Astrocyte (in vitro differentiated cells and primary cell): ENCODE measurements at regions not wholly inside any gene's neighbourhood (a gene's known extent, or its start where the extent isn't known, plus 50 kb on each side); places are given as distances from the start of the nearest gene placed in this dataset.
"Not testable (repeated sequence)": the region's sequence is repeated elsewhere in the genome, so short reads cannot be mapped to it uniquely, and the experiment has no call there.

ENCODE experiments used
- DNase-seq: peaks from one replicate; pipeline ENCODE4 v3.0.0-alpha.2; 2010; ENCODE audit warnings: low read depth
- FAIRE-seq: peaks from 2 replicates; lab custom pipeline; 2011; peaks lifted over from hg19 to GRCh38; lab: Jason Lieb, UNC
- H2AFZ ChIP-seq: 2 replicates; pipeline ENCODE4 v1.6.0; 2012; ENCODE audit warnings: low read depth, low read length, inconsistent platforms
- H3K27ac ChIP-seq: 2 replicates; pipeline ENCODE4 v1.5.1; 2011; ENCODE audit warnings: low read depth, low read length, inconsistent platforms
- H3K27me3 ChIP-seq: 2 replicates; pipeline ENCODE4 v1.6.0; 2011; ENCODE audit warnings: low read length, inconsistent platforms; ENCODE audit not compliant: insufficient read depth
- H3K36me3 ChIP-seq: 2 replicates; pipeline ENCODE4 v1.5.1; 2011; ENCODE audit warnings: low read length, inconsistent platforms; ENCODE audit not compliant: insufficient read depth
- H3K4me1 ChIP-seq: 2 replicates; pipeline ENCODE4 v1.5.1; 2011; ENCODE audit warnings: low read length, inconsistent platforms; ENCODE audit not compliant: insufficient read depth
- H3K4me2 ChIP-seq: 2 replicates; pipeline ENCODE4 v1.6.0; 2012; ENCODE audit warnings: low read length, inconsistent platforms
- H3K4me3 ChIP-seq: 2 replicates; pipeline ENCODE4 v1.5.1; 2011; ENCODE audit warnings: low read depth, mild to moderate bottlenecking, low read length, inconsistent platforms; ENCODE audit not compliant: insufficient read depth
- H3K79me2 ChIP-seq: 2 replicates; pipeline ENCODE4 v1.6.0; 2012; ENCODE audit warnings: mild to moderate bottlenecking, low read length, inconsistent platforms; ENCODE audit not compliant: insufficient read depth
- H3K9ac ChIP-seq: 2 replicates; pipeline ENCODE4 v1.6.0; 2012; ENCODE audit warnings: mild to moderate bottlenecking, low read length, inconsistent platforms
- H3K9me3 ChIP-seq: 2 replicates; pipeline ENCODE4 v1.5.1; 2012; ENCODE audit warnings: low read depth, mild to moderate bottlenecking, low read length, inconsistent platforms; ENCODE audit not compliant: insufficient read depth
- H4K20me1 ChIP-seq: 2 replicates; pipeline ENCODE4 v1.6.0; 2012; ENCODE audit warnings: low read length, inconsistent platforms; ENCODE audit not compliant: insufficient read depth
- H3K27ac Mint-ChIP-seq: one replicate; pipeline ENCODE4 v1.8.0; 2021; ENCODE audit warnings: mild to moderate bottlenecking, mixed read lengths; ENCODE audit not compliant: unreplicated experiment
- H3K27me3 Mint-ChIP-seq: one replicate; pipeline ENCODE4 v1.8.0; 2021; ENCODE audit warnings: low read depth, mixed read lengths; ENCODE audit not compliant: unreplicated experiment
- H3K36me3 Mint-ChIP-seq: one replicate; pipeline ENCODE4 v1.8.0; 2021; ENCODE audit warnings: low read depth, mixed read lengths; ENCODE audit not compliant: unreplicated experiment
- H3K4me1 Mint-ChIP-seq: one replicate; pipeline ENCODE4 v1.8.0; 2021; ENCODE audit warnings: low read depth, mixed read lengths; ENCODE audit not compliant: unreplicated experiment
- H3K4me3 Mint-ChIP-seq: one replicate; pipeline ENCODE4 v1.8.0; 2021; ENCODE audit warnings: mild to moderate bottlenecking, moderate library complexity, mixed read lengths; ENCODE audit not compliant: unreplicated experiment
- H3K9me3 Mint-ChIP-seq: one replicate; pipeline ENCODE4 v1.8.0; 2021; ENCODE audit warnings: mild to moderate bottlenecking, mixed read lengths; ENCODE audit not compliant: unreplicated experiment
- CTCF ChIP-seq: IDR thresholded peaks from 2 replicates; pipeline ENCODE4 v1.5.1; 2011; ENCODE audit warnings: low read depth, mild to moderate bottlenecking, inconsistent platforms, low read length, moderate library complexity; ENCODE audit not compliant: insufficient read depth
- EZH2 ChIP-seq: IDR thresholded peaks from 2 replicates; pipeline ENCODE4 v1.6.1; 2012; ENCODE audit warnings: mild to moderate bottlenecking, low read length, inconsistent platforms; ENCODE audit not compliant: insufficient read depth

DNA sequence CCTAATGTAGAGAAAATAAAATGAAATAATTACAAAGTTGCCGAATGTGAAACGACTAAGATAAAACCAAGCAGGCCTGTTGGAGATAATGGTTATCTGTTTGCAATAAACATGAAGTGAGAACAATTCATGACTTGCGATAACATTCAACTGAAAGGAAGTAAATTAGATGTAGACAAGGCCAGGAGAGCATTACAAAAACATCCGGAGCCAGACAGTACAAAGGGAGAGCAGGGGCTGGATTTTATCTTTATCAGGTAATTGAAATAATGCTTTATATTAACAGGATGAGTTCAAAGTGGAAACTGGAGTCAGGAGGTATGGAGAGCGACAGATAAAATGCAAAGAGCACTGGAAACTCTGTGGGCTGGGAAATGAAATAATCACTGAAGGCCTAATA is 265.6 kb upstream of the GOT2 start:
- DNase-seq, result no peak
- Histone ChIP-seq H3K27ac (no peak overlapping the region), H3K4me2 (no peak overlapping the region), H3K4me3 (no peak overlapping the region), H3K79me2 (no peaks in the 10 kb centered on the region), H3K9me3 (no peaks in the 10 kb centered on the region), H2AFZ (no peak overlapping the region), H3K9ac (no peak overlapping the region), H3K27me3 (no peaks in the 10 kb centered on the region), H3K4me1 (no peaks in the 10 kb centered on the region), H4K20me1 (no peaks in the 10 kb centered on the region), H3K36me3 (no peaks in the 10 kb centered on the region)
- H3K4me3 Mint-ChIP-seq, result no peak overlapping the region
- H3K4me1 Mint-ChIP-seq, result no peaks in the 10 kb centered on the region
- H3K27me3 Mint-ChIP-seq, result no peaks in the 10 kb centered on the region
- no peaks in the 10 kb centered on the region for H3K36me3 Mint-ChIP-seq
- TF ChIP-seq EZH2 (no peak), CTCF (no peak)
- no peaks in the 10 kb centered on the region for H3K9me3 Mint-ChIP-seq
- FAIRE-seq, result no peak
- H3K27ac Mint-ChIP-seq, result no peak overlapping the region

GRCh38 chr16:58992755-58993154 is 258.6 kb upstream of the GOT2 start:
- H3K9me3 Mint-ChIP-seq, H3K4me3 Mint-ChIP-seq, H3K27me3 Mint-ChIP-seq, FAIRE-seq, H3K79me2 ChIP-seq, H3K27me3 ChIP-seq, H3K36me3 ChIP-seq, H3K4me2 ChIP-seq, H3K4me3 ChIP-seq, H3K4me1 Mint-ChIP-seq, H3K27ac ChIP-seq, DNase-seq, H3K27ac Mint-ChIP-seq, H4K20me1 ChIP-seq, H3K9me3 ChIP-seq, H3K4me1 ChIP-seq, H2AFZ ChIP-seq, H3K9ac ChIP-seq, H3K36me3 Mint-ChIP-seq: not testable (repeated sequence)

DNA sequence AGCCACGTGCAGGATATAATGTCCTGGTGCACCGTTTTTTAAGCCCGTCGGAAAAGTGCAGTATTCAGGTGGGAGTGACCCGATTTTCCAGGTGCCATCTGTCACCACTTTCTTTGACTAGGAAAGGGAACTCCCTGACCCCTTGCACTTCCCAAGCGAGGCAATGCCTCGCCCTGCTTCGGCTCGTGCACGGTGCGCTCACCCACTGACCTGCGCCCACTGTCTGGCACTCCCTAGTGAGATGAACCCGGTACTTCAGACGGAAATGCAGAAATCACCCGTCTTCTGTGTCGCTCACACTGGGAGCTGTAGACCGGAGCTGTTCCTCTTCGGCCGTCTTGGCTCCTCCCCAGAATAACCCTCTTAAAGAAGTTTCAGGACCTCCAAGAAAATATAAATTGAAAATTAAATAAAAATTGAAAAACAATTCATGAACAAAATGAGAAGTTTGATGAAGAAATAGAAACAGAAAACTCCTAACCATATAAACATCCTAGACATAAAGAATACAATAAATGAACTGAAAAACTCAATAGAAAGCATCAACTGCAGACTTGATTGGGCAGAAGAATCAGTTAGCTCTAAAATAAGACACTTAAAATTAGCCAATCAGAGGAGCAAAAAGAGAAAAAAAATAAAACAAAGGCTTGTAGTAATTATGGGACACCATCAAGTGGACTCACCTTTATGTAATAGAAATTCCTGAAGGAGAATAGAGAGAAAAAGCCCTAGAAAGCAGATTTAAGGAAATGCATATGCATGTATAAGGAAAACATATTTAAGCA is 249.3 kb upstream of the GOT2 start:
- not testable (repeated sequence) for FAIRE-seq, H2AFZ ChIP-seq, H3K4me2 ChIP-seq, H3K4me3 ChIP-seq, H3K79me2 ChIP-seq, H3K9ac ChIP-seq, DNase-seq, H3K9me3 ChIP-seq, H3K4me3 Mint-ChIP-seq, H3K27ac Mint-ChIP-seq, H3K4me1 ChIP-seq, H3K27me3 Mint-ChIP-seq, H3K36me3 Mint-ChIP-seq, H3K36me3 ChIP-seq, H3K9me3 Mint-ChIP-seq, H3K4me1 Mint-ChIP-seq, H3K27ac ChIP-seq, H4K20me1 ChIP-seq, H3K27me3 ChIP-seq
